GM19438 (cell line): ENCODE measurements at regions not wholly inside any gene's neighbourhood (a gene's known extent, or its start where the extent isn't known, plus 50 kb on each side); places are given as distances from the start of the nearest gene placed in this dataset.

Experiments used
- ATAC-seq: cut with Tn5 transposase; IDR thresholded peaks from one replicate; pipeline ENCODE4 v1.9.1; 2021; ENCODE audit warnings: low read depth; ENCODE audit not compliant: unreplicated experiment

DNA sequence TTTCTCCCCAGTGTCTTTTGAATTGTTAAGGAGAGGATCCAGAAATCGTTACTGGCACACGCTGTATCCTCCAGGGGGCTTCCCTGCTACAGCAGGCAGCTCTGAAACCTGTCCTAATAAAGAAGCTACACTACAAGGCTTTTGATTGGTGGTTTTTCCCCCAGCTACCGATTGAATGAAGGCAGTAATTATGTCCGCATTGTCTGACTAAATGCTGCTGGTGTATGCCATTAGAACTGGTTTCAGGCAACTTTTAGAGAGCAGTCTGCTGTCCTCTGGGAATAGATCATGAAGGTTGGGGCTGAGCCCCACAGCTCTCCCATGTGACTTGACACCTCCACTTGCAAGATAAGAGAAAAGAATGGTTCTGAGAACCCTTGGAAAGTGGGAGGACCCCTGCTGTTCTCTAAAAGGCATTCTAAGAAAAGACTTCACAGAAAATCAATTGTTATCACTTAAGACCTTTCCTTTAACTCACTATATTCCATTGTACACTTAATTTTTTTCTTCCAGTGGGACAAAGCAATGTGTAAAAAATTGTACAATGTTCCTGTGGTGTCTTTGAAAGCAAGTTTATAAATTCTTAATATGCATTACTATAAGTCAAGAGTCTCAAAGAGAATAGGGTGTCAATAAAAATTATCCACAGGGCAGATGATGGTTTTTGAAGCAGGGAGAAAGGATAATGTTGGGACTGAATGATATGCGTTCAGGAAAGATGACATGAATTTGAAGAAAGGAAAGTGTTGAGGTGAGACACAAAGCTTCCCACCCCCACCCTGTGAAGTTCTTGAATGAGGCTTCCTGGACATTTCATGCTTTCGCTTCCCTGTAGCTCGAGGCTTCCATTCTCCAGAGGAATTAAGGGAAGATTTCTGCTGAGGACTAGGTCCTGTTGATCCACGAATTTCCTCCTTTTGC is 53.0 kb upstream of the DAZL start:
- ATAC-seq: no peak

DNA sequence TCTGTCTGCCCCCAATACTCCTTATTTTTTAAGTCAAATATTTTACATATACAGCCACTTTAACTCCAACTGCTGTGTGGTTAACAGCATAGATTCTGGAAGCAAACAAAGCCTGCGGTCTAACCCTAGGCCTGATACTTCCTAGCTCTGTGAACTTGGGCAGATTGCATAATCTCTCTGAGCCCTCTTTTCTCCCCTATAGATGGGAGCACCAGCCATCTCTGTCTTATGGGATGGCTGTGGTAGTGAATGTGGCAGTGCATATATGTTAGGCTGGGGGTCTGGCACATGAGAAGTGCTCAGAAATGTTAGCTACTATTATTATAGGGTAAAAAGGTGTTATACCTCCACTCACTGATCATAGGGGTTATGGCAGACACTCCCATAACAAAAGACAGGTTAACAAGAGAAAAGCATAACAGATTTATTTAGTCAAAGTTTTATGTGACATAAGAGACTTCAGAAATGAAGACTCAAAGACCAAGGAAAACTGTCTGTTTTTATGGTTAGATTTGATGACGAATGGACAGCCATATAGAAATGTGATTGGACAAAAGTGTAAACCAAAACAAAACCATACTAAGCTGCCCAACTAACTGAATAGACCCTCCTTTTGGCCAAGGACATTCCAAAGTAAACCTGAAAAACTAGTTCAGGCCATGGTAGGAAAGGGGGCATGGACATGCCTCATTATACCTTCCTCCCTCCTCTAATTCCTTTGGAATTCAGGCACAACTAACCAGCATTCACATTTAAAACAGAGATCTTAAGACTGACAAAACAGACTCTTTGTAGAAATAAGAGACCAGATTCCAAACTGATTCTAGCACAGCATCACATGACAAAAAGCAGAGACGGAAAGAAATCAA is 53.9 kb upstream of the DAZL start:
- no peak for ATAC-seq

DNA sequence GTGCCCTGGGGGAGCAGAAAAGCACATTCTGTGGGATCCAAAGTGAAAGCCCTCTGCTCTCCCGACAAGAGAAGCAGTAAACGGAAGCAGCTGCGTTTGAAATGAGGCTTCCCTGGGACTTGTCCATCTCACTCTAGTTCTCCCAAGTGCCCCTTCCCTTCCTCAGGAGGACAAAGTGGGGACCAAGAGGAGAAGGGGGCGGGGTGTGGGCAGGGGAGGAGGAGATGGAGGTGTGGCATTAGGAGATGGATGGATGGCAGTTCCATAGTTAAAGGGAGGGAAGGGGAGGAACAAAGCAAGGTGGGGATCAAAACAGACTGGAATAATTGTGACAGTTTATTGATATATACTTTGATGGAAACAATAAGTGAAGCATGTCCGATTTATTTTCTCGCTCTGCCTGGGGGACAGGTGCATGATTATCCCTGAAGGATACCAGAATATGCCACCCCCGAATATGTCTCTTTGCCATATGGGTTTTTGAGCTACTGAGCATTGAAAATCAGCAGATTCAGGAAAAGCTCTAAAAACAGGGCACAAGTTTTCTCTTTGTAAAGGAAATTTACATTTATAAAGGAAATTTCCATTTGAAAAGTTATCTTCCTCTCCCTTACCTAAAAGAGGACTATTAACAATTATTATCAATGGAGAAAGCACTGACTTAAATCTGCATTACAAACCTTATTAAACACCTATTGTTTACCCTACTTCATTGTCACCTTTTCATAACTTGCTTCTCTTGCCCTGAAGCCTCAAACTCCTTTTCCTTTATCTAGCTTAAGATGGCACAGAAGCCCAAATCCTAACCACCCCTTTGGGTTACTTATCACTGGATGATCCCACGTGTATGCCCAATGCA is 58.9 kb upstream of the DAZL start:
- ATAC-seq: no peak

DNA sequence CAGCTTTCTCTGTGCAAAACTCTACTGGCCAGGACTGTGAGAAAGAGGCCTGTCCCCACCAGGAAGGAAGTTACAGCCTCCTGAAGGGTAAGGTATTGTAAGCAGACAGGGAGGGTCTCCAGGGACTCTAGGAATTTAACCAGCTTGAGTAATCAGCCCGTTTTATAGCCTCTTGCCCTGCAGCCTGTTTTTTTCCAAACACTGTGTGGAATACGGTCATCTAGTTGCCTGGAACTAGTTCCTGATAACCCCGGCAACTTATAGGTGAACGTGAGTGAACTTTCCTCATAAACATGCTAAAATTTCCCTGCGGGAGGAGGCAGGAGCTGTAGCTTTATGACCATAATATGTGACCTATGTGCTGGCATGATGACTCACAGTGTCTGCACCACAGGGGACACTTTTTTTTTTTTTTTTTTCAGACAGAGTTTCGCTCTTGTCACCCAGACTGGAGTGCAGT is 60.1 kb upstream of the DAZL start:
- no peak for ATAC-seq

DNA sequence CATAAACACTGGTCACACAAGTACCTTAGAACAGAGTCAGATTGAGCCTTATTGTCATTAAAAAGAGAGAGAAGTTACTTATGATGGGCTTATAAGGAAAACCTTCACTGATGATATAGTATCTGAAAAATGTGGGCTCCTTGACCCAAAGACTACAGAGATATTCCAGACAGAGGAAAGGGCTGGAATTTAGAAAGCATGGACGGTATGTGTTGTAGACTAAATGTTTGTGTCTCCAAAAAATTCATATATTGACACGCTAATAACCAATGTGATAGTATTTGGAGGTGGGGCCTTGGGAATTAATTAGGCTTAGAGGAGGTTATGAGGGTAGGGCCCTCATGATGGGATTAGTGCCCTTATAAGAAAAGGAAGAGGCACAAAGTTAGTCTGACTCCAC is 61.0 kb upstream of the DAZL start:
- no peak for ATAC-seq

DNA sequence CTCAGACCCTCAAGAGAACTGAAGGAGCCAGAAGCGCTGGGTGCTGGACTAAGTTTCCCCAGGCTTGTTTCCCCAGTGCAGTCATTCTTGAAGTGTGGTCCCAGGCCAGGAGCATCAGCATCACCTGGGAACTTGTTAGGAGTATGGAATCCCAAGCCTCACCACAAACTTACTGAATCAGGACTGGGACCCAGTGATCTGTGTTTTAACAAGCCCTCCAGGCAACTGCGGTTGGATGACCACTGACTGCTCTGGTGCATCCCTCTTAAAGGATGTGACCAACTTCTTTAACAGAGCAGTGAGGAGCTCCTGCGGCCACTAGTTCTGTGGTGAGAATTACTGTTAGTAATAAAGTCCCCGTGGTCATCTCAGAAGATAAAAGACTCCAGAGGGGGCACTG is 62.4 kb upstream of the DAZL start:
- no peak for ATAC-seq

DNA sequence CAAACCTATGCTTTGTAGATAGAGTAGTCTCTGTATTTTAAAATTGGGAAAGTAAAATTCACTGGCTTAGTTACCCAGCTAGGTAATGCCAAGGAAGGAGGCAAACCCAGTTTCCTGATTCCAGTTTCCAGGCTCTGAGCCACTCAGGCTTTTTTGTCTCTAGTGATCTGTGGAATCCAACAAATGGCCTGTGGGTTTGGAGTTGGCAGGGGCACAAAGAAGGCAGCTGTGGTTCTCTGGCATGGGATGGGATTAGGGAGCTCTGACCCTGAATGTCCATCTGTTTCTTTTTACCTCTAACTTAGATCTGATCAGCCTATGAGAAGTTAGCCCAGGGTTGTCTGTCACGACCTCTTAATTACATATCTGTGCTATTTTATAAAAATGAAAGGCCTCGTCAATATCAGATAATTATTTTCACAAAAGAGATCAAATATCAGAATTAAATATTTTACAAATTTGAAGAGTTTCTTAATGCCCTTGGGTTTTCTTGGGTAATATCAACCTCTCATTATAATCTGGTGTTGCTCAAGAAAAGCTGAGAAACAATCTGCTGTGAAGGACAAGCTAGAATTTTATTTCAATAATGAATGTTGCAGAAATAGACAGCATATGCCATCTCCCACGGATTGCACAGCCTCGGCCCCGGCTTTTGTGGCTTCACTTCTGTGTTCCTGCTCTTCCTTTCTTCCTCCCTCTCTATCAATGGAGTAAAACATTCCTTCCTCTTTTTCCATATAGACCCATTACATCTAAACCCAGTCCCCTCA is 63.7 kb upstream of the DAZL start:
- no peak for ATAC-seq

DNA sequence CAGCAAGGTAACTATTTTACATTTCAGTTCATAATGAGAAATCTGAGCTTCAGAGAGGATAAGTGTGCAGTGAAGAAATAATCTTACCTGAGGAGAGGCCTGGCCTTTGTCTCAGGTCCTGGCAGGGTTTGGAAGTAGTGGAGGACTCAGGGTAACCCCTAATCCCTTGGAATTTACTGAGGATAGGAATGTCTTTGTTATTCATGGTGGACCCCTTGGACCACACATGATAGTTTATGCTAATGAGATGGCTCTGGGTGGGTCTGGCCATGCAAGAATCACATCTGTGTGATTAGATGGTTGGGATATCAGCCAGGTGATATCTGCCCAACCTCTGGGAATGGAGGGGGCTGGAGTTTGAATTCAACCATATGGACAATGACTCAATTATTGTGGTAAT is 65.0 kb upstream of the DAZL start:
- no peak for ATAC-seq

DNA sequence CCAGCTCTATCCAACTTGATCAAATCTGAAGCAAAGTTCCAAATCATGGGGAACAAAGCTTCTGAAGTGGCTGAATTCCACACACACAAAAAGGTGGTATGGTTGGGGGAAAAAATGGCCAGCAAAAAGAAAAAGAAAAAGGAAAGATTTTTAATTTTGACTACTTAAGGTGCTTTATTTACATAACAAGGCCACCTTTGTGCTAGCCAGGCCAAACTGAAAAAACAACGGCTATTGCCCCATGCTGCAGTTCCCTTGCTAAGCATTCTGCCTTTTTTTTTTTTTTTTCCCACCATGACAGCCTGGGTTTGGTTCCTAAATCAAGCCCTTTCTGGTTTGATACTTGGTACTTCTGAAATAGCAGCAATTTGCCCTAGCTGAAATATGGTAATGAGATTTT is 66.5 kb upstream of the DAZL start:
- no peak for ATAC-seq

DNA sequence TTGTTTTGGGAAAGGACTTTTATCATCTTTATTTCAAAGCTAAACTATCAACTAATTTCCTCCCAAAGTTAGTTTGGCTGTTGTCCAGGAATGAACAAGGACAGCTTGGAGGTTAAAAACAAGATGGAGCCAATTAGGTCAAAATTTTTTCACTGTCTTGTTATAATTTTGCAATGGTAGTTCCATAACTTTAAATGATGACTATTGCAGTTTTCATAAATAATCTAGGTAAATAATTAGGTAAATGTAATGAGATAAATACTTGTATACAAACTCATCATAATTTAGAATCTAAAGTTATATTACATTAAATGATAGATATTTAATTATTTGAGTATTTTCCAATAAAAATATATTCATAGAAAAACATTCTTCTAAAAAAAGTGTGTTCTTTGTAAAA is 68.3 kb upstream of the DAZL start:
- ATAC-seq: no peak

DNA sequence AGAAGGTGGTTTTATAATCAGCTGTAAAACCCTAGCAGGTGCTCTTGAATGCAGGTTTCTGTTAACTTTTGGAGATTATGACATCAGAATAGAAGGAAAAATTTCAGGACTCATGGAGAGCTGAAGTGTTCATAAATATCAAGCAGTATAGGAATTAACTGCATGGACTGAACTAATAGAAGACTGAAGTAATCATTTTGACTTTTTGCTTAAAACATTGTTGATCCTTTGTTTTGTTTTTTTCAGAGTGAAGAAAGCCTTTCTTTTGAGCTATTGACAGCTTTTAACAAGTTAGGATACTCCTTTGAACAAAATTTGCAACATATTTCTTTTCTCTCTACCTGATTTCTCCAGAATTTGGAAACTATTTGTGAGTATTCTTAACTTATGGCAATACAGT is 70.6 kb upstream of the DAZL start:
- no peak for ATAC-seq

DNA sequence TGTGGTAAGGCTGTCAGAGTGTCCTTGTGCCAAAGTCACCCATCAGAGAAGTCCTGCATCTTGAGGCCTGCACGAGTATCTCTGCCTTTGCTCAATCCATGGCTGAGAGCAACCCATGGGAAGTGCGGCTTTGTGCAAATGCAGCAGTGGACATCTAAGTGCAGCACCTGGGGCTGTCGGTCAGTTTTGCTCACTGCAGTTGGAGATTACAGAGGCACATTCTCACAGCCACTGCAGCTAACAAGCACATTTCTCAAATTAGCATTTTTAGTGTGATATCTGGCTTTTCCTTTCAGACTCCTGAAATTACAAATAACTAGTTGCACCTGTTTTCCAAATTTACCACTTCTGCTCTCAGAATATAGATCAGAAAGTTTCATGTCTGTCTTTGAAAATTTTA is 81.5 kb upstream of the DAZL start:
- no peak for ATAC-seq

DNA sequence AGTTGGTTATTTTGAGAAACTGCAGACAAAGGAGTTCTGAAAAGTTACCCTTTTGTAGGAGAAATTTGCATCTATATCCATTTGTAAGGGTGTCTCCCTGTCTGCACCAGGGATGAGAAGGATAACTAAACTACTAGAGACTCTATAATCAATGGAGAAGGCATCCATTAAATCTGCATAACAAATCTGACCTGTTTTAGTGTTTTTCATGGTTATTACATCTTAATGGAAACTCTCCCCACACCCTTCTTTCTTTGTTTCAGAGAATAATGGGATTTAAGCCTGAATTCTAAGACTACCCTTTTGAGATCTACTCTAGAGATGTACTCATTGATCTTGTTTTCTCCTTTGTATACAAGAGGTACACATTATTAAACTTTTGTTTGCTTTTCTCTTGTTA is 82.0 kb upstream of the DAZL start:
- ATAC-seq: no peak

DNA sequence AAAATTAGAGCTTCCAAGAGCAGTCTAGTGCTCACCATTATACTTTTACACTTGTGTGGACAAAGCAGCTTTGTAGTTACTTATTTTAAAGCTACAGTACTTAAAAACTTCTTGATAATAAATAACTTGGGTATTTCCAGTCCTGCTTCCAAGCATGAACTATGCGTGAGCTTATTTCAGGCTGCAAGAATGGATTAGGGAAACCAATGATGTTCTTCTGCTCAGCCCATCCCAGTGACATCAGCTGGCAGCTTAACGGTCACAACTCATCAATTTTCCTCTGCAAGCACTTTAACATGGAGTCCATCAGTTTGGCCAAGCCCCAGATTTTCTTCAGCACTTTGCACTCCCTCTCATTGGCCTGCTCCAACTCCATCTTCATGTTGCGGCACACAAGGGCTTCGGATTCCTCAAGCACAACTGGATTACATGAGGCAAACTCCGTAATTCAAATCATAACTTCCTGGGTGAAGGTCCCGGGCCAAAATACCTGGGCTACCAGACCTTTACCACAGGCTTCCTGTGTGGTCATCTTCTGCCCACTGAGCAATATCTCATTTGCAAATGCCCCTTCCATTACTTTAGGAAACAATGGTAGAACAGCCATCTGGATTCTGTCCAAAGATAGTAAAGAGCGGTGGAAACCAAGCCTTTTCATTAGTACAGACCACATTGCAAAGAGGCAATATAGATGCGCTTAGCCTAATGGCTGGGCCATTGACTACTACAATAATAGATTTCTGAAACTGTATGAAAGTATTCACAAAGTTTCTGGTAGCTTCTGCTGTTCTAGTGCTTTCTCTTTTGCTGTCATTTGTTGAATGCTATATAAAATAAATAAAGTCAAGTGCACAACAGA is 87.5 kb upstream of the DAZL start:
- no peak for ATAC-seq

DNA sequence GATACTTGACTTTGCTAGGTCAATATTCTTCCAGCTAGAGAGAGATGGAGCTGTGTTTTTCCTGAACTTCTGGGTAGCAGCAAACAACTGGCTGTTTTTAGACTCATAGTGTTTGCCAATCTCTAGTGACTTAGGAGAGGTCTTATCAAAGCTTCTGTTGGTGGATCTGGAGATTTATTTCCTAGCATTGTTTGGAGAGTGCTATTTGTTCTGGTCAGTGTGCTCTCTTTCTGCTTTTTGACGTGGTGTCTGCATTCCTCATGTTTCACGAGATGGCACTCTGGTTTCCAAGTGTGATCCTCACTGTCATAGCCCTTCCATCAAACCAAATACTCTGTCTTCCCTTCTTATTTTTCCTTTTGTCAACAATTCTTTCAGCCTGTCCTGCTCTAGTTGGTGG is 88.6 kb upstream of the DAZL start:
- no peak for ATAC-seq

DNA sequence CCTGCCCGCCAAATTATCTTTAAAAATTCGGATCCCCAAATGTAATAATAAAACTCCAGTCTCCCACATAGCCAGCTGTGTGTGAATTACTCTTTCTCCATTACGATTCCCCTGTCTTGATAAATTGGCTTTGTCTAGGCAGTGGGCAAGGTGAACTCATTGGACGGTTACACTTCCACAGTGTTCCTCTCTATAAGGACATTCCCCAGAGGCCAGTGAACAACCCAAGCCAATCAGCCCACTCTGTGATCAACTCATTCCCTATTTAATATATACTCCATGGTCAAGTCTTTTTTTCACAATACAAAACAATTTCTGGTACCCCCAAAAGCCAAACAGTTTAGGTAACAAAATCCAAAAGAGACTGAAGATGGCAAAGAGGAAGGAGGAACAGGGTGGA is 90.5 kb upstream of the DAZL start:
- no peak for ATAC-seq

DNA sequence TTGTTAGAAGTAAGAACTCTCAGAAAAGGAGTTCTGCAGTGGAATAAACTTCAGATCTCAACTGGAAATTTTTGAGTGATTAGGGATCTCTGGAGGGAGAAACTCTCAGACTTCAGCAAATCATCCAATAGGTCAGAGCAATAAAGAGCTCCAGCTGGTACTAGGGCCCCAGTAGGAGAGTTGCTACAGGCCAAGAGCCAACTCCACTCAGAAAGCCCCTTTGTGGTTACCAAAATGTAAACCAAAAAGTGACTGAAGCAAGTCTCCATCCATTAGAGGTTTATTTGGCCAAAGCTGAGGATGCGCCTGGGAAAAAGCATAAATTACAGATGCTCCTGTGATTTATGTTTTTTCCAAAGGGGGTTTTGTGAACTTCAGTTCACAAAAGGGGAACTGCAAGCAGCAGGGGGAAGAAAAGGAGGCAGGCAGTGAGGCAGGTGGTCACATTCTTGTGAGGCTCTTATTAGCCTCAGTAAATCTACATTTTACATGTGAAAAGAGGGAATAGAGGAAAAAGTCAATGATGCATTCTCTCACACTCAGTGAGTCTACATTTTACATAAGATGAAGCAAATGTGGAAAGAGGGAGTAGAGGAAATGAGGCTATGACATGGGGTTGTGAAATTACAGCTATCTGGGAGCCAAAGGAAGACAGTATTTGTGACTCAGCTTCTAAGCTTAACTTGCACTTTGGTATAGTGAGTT is 92.4 kb upstream of the DAZL start:
- ATAC-seq: no peak

DNA sequence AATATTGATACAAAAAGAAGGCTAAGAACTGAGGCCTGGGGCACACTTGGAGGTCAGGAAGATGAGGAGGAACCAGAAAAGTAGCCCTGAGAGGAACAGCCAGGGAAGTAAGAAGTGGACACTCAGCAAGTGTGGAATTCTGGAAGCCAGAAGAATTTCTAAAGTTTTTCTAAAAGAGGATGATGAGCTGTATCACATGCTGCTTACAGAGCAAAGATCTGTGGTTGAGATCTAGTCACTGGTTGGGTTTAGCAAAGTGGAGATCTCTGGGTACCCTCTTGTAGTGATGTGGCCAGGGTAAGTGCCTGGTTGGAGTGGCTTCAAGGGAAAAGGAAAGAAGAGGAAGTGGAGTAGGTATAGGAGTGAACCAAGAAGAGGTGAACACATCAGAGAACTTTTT is 95.4 kb upstream of the DAZL start:
- no peak for ATAC-seq

DNA sequence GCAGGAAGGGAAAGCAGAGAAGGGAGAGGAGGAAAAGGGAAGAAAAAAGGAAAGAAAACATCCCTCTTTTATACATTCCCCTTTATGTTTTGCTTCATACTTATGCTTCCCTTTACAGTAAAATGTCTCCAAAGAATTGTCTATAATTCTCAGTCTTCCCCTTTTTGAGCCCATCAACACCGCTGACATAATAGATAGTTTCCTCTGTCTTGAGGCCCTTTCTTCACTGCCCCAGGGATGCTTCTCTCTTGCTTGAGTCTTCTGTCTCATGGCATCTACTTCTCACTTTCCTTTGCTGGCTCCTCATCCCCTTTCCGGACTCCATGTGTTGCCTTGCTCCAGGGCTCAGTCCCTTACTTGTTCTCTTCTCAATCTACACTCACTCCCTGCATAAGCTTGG is 99.7 kb upstream of the DAZL start:
- no peak for ATAC-seq
